ENCODE measurements at regions not wholly inside any gene's neighbourhood (a gene's known extent, or its start where the extent isn't known, plus 50 kb on each side); places are given as distances from the start of the nearest gene placed in this dataset.

- Histone ChIP-seq H3K27me3 (ENCODE audit: low read depth) (no peaks in the 10 kb centered on the region), H3K4me3 (no peak overlapping the region), H3K36me3 (replicated peaks) (no peaks in the 10 kb centered on the region), H3K9me3 (no peaks in the 10 kb centered on the region; the same call in 1 of the 2 replicates), H3K4me1 (no peaks in the 10 kb centered on the region)
- no peak for DNase-seq (ENCODE audit: low spot score in 2 of 2)
- in situ Hi-C loops (cut with MboI; ENCODE audit: low sequenced_read_pairs), result no loop called here
Measured at GRCh38 chr5:146986469-146986868, 107.9 kb upstream of the PPP2R2B start.

DNA sequence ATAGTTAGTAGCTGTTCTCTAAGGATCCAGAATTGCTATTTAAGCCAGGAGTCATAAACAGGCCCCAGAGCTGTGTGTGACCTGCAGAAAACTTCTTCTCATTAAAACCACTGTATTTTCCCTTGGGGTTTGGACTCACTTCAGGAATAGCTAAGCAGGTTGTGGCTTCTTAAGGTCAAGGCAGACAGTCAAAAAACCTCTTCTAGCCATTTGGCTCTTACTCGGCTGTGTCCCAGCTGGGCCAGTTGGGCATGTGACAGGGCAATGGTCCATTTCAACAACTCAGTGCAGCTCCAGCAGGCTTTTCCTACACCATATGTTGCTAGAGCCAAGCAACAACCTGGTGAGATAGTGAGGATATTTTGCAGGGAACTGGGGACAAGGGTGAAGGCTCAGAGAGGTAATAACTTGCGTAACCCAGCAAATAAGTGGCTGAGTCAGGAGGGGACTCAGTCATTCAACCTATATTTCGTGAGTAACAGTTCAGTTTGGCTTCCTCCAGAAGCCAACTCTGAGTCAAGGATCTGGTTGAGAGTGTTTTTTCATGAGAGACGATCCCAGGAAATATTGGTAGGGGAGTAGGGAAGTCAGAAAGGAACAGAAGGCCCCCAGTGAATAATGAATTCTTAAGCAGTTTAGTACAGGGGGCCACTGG, 115.4 kb upstream of the PPP2R2B start:
- no peak for DNase-seq (ENCODE audit: low spot score in 2 of 2)
- in situ Hi-C loops (cut with MboI; ENCODE audit: low sequenced_read_pairs), result no loop called here

GRCh38 chr5:146995878-146996277, 117.3 kb upstream of the PPP2R2B start:
- no peak for DNase-seq (ENCODE audit: low spot score in 2 of 2)
- Histone ChIP-seq H3K4me1 (no peaks in the 10 kb centered on the region), H3K27me3 (ENCODE audit: low read depth) (no peaks in the 10 kb centered on the region), H3K4me3 (no peak overlapping the region), H3K36me3 (replicated peaks) (no peaks in the 10 kb centered on the region), H3K9me3 (no peaks in the 10 kb centered on the region)
- in situ Hi-C loops (cut with MboI; ENCODE audit: low sequenced_read_pairs), result no loop called here

More for the DNA sequence above, 115.4 kb upstream of the PPP2R2B start:
- H3K36me3 ChIP-seq (replicated peaks), result no peaks in the 10 kb centered on the region
- H3K4me1 ChIP-seq, result no peaks in the 10 kb centered on the region
- H3K4me3 ChIP-seq, result no peak overlapping the region
- H3K27me3 ChIP-seq (ENCODE audit: low read depth), result no peaks in the 10 kb centered on the region
- H3K9me3 ChIP-seq, result no peaks in the 10 kb centered on the region

DNA sequence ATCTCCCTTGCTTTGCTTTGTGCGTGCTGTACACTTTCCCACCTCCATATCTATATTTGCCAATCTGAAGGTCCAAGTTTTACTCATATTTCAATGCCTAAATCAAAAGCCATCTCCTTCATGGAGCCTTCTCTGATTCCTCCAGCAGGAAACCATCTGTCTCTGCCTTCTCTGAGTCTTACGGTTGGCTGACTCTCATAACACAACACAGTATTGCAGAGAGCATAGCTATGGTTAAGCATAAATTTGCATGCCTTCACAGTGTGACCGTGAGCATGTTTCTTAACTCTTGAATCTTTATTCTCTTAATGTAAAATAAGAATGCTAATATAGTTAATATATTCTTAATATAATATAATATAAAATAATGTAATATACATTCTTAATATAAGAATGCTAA, 136.8 kb upstream of the PPP2R2B start:
- H3K36me3 ChIP-seq (replicated peaks), result no peaks in the 10 kb centered on the region
- no peak for DNase-seq (ENCODE audit: low spot score in 2 of 2)

GRCh38 chr5:147017191-147017590, 138.6 kb upstream of the PPP2R2B start:
- no peak overlapping the region for H3K4me3 ChIP-seq
- H3K4me1 ChIP-seq, result no peaks in the 10 kb centered on the region
- H3K36me3 ChIP-seq (replicated peaks), result no peaks in the 10 kb centered on the region
- H3K27me3 ChIP-seq (ENCODE audit: low read depth), result peaks cover 8% of the 10 kb centered on the region; the same call in 1 of the 2 replicates
- in situ Hi-C loops (cut with MboI; ENCODE audit: low sequenced_read_pairs), result no loop called here
- H3K9me3 ChIP-seq, result no peaks in the 10 kb centered on the region
- DNase-seq (ENCODE audit: low spot score in 2 of 2), result no peak

More for the DNA sequence above, 136.8 kb upstream of the PPP2R2B start:
- H3K4me1 ChIP-seq, result no peaks in the 10 kb centered on the region
- in situ Hi-C loops (cut with MboI; ENCODE audit: low sequenced_read_pairs), result no loop called here
- no peaks in the 10 kb centered on the region for H3K9me3 ChIP-seq
- H3K27me3 ChIP-seq (ENCODE audit: low read depth), result peaks cover 8% of the 10 kb centered on the region
- H3K4me3 ChIP-seq, result no peak overlapping the region

GRCh38 chr5:147017621-147018020, 139.1 kb upstream of the PPP2R2B start:
- in situ Hi-C loops (cut with MboI; ENCODE audit: low sequenced_read_pairs), result no loop called here
- no peak for DNase-seq (ENCODE audit: low spot score in 2 of 2)
- Histone ChIP-seq H3K4me1 (no peaks in the 10 kb centered on the region), H3K36me3 (replicated peaks) (no peaks in the 10 kb centered on the region), H3K27me3 (ENCODE audit: low read depth) (peaks cover 8% of the 10 kb centered on the region; the same call in 1 of the 2 replicates), H3K9me3 (no peaks in the 10 kb centered on the region), H3K4me3 (no peak overlapping the region)

DNA sequence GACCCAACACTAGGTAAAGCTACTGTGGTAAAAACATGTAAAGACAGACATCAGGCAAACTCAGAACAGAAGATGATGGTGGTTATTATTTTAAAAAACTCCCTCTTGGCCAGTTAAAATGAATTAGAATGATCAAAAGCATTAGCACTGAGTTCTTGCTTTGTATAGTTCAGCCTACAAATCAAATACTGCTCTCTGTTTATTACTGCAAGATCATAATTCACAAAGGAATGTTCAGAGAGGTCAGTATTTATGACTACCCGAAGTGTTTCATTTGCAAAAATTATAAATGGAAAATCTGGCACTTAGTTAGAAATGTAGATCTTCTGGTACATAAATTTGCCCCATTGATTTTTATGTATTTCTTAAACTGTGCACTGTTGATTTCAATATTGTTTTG, 140.3 kb upstream of the PPP2R2B start:
- H3K36me3 ChIP-seq (replicated peaks), result no peaks in the 10 kb centered on the region
- H3K27me3 ChIP-seq (ENCODE audit: low read depth), result peaks cover 8% of the 10 kb centered on the region; the same call in 1 of the 2 replicates
- in situ Hi-C loops (cut with MboI; ENCODE audit: low sequenced_read_pairs), result no loop called here

DNA sequence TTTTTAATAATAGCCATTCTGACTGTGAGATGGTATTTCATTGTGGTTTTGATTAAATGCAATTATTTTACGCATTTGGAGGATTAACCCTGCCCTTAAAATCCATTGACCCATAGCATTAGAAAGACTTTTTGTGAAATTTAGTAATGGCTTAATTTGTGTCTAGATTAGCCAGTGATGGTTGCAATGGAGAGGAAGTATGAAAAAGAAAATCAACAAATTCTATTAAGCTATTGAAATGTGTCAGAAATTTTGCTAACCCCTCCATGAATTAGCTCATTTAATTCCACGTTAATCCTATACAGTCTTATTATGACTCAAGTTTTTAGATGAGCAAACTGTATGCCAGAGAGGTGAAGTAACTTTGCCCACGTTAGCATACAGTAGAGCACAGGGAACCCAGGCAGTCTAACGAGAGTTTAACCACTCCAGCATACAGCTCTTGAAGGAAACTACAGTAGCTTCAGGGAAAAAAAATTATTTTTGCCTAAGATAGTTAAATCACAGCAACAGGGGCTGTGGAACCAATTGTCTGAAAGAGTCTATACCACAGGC, 158.2 kb upstream of the PPP2R2B start:
- no peak for DNase-seq (ENCODE audit: low spot score in 2 of 2)
- 0 out of 2 replicates have a peak, but pooled peaks cover 2% of the 10 kb centered on the region for H3K27me3 ChIP-seq (ENCODE audit: low read depth)
- H3K36me3 ChIP-seq (replicated peaks), result no peaks in the 10 kb centered on the region
- in situ Hi-C loops (cut with MboI; ENCODE audit: low sequenced_read_pairs), result no loop called here
- H3K4me3 ChIP-seq, result no peak overlapping the region
- no peaks in the 10 kb centered on the region for H3K9me3 ChIP-seq
- H3K4me1 ChIP-seq, result no peaks in the 10 kb centered on the region

More for the DNA sequence above, 140.3 kb upstream of the PPP2R2B start:
- Histone ChIP-seq H3K4me1 (no peaks in the 10 kb centered on the region), H3K4me3 (no peak overlapping the region), H3K9me3 (no peaks in the 10 kb centered on the region)
- DNase-seq (ENCODE audit: low spot score in 2 of 2), result no peak

DNA sequence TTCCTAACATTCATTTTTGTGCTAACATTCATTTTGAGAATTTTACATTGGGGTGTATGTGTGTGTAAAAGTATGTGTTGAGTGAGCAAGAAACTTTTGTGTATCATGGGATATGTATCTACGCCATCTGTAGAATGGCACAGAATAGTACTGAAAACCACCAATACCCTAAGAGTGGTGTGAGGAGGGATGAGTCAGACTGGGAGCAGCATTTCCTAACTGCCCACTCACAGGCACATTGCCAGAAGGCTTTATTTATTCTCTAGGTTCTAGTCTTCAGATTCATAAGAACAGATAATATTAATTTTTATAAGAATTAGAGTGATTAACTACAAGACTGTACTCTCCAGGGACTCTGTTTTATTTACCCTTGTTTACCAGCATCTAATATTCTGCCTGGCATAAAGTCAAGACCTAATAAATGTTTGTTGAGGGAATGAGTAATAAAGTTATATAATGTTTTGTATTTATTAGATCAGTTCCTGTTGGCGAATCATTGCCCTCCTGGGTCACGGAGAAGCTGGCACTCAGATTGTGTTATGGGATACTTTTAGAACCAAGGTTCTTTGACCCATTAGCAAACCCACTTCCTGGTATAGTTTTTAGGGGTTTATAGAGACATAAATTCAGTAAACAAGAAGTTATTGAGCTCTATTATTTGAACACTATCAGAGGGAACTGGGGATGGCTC, 159.1 kb upstream of the PPP2R2B start:
- Histone ChIP-seq H3K36me3 (replicated peaks) (no peaks in the 10 kb centered on the region), H3K9me3 (no peaks in the 10 kb centered on the region), H3K4me3 (no peak overlapping the region), H3K4me1 (no peaks in the 10 kb centered on the region), H3K27me3 (ENCODE audit: low read depth) (0 out of 2 replicates have a peak, but pooled peaks cover 2% of the 10 kb centered on the region)
- in situ Hi-C loops (cut with MboI; ENCODE audit: low sequenced_read_pairs), result no loop called here
- no peak for DNase-seq (ENCODE audit: low spot score in 2 of 2)

DNA sequence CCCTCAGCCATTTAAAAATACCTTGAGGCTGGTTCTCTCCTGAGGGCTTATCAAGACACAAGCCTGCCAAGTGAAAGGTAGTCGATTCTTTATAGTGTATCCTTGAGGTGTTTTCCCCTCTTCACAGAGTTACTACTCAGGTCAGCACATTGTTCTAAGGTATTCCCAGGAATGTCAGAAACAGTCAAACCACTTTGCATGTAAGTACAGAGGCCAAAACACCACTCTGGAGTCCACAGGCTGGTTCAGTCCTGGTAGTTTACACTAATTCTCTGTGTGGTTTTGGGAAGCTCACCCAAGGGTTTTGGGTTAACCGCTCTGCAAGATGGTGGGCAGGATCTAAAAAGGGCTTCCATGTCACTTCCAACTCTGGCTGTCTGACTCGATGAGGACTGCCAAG, 162.3 kb upstream of the PPP2R2B start:
- in situ Hi-C loops (cut with MboI; ENCODE audit: low sequenced_read_pairs), result no loop called here
- Histone ChIP-seq H3K9me3 (no peaks in the 10 kb centered on the region), H3K4me3 (no peak overlapping the region), H3K27me3 (ENCODE audit: low read depth) (0 out of 2 replicates have a peak, but pooled peaks cover 2% of the 10 kb centered on the region), H3K4me1 (no peaks in the 10 kb centered on the region), H3K36me3 (replicated peaks) (no peaks in the 10 kb centered on the region)
- no peak for DNase-seq (ENCODE audit: low spot score in 2 of 2)

GRCh38 chr5:147044572-147045273, 166.2 kb upstream of the PPP2R2B start:
- no peak for DNase-seq (ENCODE audit: low spot score in 2 of 2)

DNA sequence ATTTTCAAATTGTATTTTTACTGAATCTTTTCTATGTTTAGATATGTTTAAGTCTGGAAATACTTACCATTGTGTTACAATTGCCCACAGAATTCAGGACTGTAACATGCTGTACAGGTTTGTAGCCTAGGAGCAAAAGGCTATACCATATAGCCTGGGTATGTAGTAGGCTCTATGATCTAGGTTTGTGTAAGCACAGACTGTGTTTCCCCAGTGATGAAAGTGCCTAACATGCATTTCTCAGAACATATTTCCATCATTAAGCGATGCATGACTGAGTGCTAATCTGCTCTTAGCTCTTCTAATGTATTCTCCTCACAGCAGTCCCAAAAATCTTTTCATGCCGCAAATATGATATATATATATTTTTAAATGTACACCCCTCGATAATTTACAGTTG, 166.7 kb upstream of the PPP2R2B start:
- H3K4me1 ChIP-seq, result no peaks in the 10 kb centered on the region
- in situ Hi-C loops (cut with MboI; ENCODE audit: low sequenced_read_pairs), result no loop called here
- no peak overlapping the region for H3K4me3 ChIP-seq
- peaks cover 2% of the 10 kb centered on the region; the same call in 1 of the 2 replicates for H3K27me3 ChIP-seq (ENCODE audit: low read depth)
- DNase-seq (ENCODE audit: low spot score in 2 of 2), result no peak
- no peaks in the 10 kb centered on the region for H3K9me3 ChIP-seq
- no peaks in the 10 kb centered on the region for H3K36me3 ChIP-seq (replicated peaks)

More at GRCh38 chr5:147044572-147045273, 166.2 kb upstream of the PPP2R2B start:
- Histone ChIP-seq H3K4me1 (no peaks in the 10 kb centered on the region), H3K27me3 (ENCODE audit: low read depth) (0 out of 2 replicates have a peak, but pooled peaks cover 2% of the 10 kb centered on the region), H3K4me3 (no peak overlapping the region), H3K9me3 (no peaks in the 10 kb centered on the region), H3K36me3 (replicated peaks) (no peaks in the 10 kb centered on the region)
- in situ Hi-C loops (cut with MboI; ENCODE audit: low sequenced_read_pairs), result no loop called here

GRCh38 chr5:147046281-147046680, 167.7 kb upstream of the PPP2R2B start:
- H3K9me3 ChIP-seq, result no peaks in the 10 kb centered on the region
- no peak overlapping the region for H3K4me3 ChIP-seq
- in situ Hi-C loops (cut with MboI; ENCODE audit: low sequenced_read_pairs), result no loop called here

More at GRCh38 chr5:147046281-147046680, 167.7 kb upstream of the PPP2R2B start:
- no peak for DNase-seq (ENCODE audit: low spot score in 2 of 2)
- Histone ChIP-seq H3K4me1 (no peaks in the 10 kb centered on the region), H3K36me3 (replicated peaks) (no peaks in the 10 kb centered on the region), H3K27me3 (ENCODE audit: low read depth) (peaks cover 5% of the 10 kb centered on the region; the same call in 1 of the 2 replicates)

All from HAP-1 (cell line).